GM12872 (cell line): ENCODE measurements at regions not wholly inside any gene's neighbourhood (a gene's known extent, or its start where the extent isn't known, plus 50 kb on each side); places are given as distances from the start of the nearest gene placed in this dataset.

ENCODE experiments used
- TF ChIP-seq, protein P1 (sequence below): IDR thresholded peaks from 3 replicates; pipeline ENCODE4 v1.5.1; 2011; ENCODE audit warnings: low read depth, mild to moderate bottlenecking, low read length, moderate library complexity; ENCODE audit not compliant: insufficient read depth

DNA sequence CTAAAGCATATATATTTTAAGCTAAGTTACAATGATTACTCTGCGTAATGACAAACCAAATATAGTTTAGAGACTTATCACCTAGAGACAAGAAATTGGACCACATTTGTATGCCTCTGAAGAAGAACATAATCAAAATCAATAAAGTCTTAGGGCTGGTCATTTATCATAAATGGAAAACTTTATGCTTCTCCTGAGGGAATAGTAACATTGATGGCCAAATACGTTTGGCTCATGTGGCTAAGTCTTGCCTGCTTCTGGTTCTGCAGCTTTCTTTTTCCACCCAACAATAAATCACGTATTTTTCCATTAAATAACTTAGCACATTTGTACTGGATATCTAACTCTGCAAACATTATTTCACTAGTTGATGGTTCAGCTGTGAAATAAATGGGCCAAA is 458.4 kb downstream of the SLITRK1 start:
- TF ChIP-seq, protein P1, sequence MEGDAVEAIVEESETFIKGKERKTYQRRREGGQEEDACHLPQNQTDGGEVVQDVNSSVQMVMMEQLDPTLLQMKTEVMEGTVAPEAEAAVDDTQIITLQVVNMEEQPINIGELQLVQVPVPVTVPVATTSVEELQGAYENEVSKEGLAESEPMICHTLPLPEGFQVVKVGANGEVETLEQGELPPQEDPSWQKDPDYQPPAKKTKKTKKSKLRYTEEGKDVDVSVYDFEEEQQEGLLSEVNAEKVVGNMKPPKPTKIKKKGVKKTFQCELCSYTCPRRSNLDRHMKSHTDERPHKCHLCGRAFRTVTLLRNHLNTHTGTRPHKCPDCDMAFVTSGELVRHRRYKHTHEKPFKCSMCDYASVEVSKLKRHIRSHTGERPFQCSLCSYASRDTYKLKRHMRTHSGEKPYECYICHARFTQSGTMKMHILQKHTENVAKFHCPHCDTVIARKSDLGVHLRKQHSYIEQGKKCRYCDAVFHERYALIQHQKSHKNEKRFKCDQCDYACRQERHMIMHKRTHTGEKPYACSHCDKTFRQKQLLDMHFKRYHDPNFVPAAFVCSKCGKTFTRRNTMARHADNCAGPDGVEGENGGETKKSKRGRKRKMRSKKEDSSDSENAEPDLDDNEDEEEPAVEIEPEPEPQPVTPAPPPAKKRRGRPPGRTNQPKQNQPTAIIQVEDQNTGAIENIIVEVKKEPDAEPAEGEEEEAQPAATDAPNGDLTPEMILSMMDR, result no peak

DNA sequence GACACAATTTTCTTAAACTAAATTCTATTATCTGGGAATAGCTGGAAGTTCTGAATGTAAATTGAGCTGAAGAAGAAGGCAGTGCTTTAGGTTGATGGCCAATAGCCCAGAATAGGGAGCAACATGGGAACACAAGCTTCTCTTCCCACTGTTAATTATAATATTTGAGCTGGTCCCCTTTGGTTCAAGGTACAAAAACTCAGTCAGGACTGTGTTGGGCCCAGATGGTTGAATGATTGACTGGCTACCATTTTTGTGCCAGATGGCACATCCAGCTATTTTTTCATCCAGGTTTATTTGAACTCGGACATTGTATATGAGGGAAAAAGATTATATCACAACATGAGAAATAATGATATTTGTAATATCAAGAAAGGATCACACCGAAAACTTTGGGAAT is 458.9 kb downstream of the SLITRK1 start:
- TF ChIP-seq, protein P1, result no peak

DNA sequence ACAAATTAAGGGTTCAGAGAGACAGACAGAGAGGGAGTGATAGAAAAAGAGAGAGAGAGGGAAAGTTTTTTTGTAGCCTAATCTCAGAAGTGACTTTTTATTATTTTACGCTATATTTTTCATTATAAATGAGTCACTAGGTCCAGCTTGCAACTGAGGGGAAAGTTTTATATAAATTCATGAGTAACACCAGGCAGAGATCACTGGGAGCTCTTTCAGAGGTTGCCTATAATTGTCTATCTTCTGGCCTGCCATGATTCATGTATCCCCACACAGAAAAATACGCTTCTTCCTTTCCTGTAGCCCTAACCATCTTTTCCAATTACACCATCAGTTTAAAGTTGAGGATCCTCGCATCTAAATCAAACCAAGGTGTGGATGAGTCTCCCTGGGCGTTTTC is 467.9 kb downstream of the SLITRK1 start:
- TF ChIP-seq, protein P1, result no peak

DNA sequence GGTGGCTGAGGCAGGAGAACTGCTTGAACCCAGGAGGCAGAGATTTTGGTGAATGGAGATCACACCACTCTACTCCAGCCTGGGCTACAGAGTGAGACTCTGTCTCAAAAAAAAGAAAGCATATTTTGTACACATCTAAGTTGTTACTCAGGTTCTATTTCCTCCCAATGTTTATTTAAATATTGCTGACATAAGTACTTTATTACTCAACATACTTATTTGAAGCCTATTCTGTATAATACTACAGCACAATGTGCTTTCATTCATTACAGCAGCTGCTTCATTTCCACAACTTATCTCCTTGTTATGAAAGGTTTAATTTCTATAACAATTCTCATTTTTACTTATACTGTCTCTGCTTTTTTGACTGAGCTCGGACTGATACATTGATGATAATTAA is 495.7 kb downstream of the SLITRK1 start:
- TF ChIP-seq, protein P1, result no peak

DNA sequence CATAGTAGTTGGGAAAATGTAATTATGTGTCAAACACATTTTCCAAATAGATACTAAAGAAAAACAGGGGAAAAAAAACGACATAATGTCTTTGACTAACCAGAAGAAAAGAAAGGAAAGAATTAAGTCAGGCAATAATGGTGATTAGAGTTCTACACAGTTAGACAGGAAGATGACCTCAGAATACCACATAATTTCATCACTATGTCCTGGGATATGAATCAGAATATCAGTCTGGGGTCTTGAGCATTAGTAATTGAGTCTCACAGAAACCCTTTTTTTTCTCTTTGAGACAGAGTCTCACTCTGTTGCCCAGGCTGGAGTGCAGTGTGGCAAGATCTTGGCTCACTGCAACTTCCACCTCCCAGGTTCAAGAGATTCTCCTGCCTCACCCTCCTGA is 503.4 kb downstream of the SLITRK1 start:
- TF ChIP-seq, protein P1, result no peak

DNA sequence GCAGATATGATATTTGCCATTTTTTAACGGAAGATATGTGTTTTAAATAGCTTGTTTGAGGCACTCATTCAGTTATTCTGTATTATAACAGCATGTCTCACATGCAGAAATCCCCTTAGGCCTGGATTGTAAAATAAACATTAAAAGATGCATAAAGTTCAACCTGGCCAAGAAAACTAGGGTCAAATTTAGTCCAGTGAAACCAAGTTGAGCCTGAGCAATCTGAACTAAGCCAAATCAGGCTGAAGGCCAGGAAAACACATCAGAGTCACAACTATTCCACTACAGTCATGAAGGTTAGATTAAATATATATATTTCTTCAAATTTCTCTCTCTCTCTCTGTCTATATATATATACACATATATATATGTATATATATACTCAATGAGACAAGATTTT is 504.8 kb downstream of the SLITRK1 start:
- TF ChIP-seq, protein P1, result no peak

DNA sequence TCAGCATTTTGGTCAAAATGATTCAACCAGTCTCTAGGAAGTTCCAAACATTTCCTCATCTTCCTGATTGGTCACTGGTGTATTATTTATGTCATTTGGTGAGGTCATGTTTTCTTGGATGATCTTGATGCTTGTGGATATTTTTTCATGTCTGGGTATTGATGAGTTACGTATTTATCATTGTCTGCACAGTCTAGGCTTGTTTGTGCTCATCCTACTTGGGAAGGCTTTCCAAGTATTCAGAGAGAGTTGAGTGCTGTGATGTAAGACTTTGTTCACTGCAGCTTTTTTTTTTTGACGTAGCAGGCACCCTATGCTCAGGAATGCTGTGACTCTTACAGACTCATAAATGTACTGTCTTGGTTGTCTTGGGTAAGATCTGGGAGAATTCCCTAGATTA is 509.5 kb downstream of the SLITRK1 start:
- TF ChIP-seq, protein P1, result no peak

DNA sequence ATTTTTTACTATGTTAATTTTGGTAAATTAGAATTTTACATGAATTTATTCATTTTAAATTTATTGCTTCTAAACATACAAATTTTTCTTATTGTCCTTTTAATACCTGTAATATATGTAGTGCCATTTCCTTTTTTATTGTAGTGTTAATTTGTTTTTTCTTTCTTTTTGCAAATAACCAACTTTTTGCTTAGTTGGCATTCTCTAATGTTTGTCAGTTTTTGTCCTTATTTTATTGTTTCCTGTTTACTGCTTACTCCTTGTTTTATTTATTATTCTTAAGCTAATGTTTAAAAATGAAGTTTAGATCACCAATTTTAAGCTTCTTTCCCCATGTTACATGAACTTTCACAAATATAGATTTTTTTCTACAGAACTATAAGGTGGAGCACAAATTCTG is 516.6 kb downstream of the SLITRK1 start:
- TF ChIP-seq, protein P1, result no peak
